Suprapubic skin (tissue), 3 donors: ENCODE measurements at regions not wholly inside any gene's neighbourhood (a gene's known extent, or its start where the extent isn't known, plus 50 kb on each side); places are given as distances from the start of the nearest gene placed in this dataset.
"Not testable (repeated sequence)": the region's sequence is repeated elsewhere in the genome, so short reads cannot be mapped to it uniquely, and the experiment has no call there.

ENCODE experiments used
- EP300 ChIP-seq: sonication (generic); formaldehyde crosslinking; IDR thresholded peaks from one replicate; pipeline ENCODE4 v1.6.1; 2017; ENCODE audit warnings: antibody characterized with exemption
- POLR2A ChIP-seq, 2 donors: fragments of 450-650 bp; IDR thresholded peaks; one replicate each; pipeline ENCODE4 v1.6.1; 2017; ENCODE audit warnings: antibody characterized with exemption in 2 of 2, mild to moderate bottlenecking in 2 of 2, moderate library complexity in 2 of 2
- TF ChIP-seq, protein P1 (sequence below), 2 donors: fragments of 200-600 bp in 1 of 2; fragments of 450-650 bp in 1 of 2; sonication (generic) in 1 of 2; IDR thresholded peaks; one replicate each; pipeline ENCODE4 v1.5.1; 2016 to 2019; ENCODE audit warnings: antibody characterized with exemption in 2 of 2, mild to moderate bottlenecking in 1 of 2, moderate library complexity in 1 of 2

GRCh38 chr7:153245136-153245535 is 485.6 kb downstream of the ACTR3B start:
- TF ChIP-seq, protein P1, sequence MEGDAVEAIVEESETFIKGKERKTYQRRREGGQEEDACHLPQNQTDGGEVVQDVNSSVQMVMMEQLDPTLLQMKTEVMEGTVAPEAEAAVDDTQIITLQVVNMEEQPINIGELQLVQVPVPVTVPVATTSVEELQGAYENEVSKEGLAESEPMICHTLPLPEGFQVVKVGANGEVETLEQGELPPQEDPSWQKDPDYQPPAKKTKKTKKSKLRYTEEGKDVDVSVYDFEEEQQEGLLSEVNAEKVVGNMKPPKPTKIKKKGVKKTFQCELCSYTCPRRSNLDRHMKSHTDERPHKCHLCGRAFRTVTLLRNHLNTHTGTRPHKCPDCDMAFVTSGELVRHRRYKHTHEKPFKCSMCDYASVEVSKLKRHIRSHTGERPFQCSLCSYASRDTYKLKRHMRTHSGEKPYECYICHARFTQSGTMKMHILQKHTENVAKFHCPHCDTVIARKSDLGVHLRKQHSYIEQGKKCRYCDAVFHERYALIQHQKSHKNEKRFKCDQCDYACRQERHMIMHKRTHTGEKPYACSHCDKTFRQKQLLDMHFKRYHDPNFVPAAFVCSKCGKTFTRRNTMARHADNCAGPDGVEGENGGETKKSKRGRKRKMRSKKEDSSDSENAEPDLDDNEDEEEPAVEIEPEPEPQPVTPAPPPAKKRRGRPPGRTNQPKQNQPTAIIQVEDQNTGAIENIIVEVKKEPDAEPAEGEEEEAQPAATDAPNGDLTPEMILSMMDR (IDR thresholded peaks at IDR 0.05): not testable (repeated sequence)
- TF ChIP-seq POLR2A (IDR thresholded peaks at IDR 0.05); EP300: not testable (repeated sequence)
